HEK293 (cell line): ENCODE measurements at regions not wholly inside any gene's neighbourhood (a gene's known extent, or its start where the extent isn't known, plus 50 kb on each side); places are given as distances from the start of the nearest gene placed in this dataset.

Experiments used
- CTCF ChIP-seq: fragments of 450-650 bp; formaldehyde crosslinking; IDR thresholded peaks from 2 replicates; pipeline ENCODE4 v1.5.1; 2016; ENCODE audit warnings: missing biosample characterization, missing genetic modification characterization
- ZNF624 ChIP-seq: fragments of 450-650 bp; formaldehyde crosslinking; IDR thresholded peaks from 2 replicates; pipeline ENCODE4 v1.5.1; 2017; ENCODE audit warnings: missing biosample characterization, missing genetic modification characterization

- no peak for TF ChIP-seq CTCF
- TF ChIP-seq ZNF624 (tag by site-specific recombination) = no peak
These were observed 156.1 kb downstream of the CTH start for GRCh38 chr1:70567167-70567566.
